Posterior cingulate gyrus (tissue), 11 donors: ENCODE measurements at regions not wholly inside any gene's neighbourhood (a gene's known extent, or its start where the extent isn't known, plus 50 kb on each side); places are given as distances from the start of the nearest gene placed in this dataset.
"Not testable (repeated sequence)": the region's sequence is repeated elsewhere in the genome, so short reads cannot be mapped to it uniquely, and the experiment has no call there.

Experiments used
- DNase-seq, 10 donors: peaks; one replicate each; pipeline versions ENCODE4 v3.0.0 to v3.0.0-alpha.2; 2020 to 2021; ENCODE audit warnings: mixed read lengths in 3 of 10
- intact Hi-C: fragments of 100-400 bp; cut with DNase I; formaldehyde crosslinking; loops from one replicate; pipeline ENCODE4 v1.15.1; 2023

DNA sequence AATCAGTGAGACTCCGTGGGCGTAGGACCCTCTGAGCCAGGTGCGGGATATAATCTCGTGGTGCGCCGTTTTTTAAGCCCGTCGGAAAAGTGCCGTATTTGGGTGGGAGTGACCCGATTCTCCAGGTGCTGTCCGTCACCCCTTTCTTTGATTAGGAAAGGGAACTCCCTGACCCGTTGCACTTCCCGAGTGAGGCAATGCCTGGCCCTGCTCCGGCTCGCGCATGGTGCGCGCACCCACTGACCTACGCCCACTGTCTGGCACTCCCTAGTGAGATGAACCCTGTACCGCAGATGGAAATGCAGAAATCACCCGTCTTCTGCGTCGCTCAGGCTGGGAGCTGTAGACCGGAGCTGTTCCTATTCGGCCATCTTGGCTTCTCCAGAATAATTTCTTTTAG, 612.3 kb downstream of the RAPGEF2 start:
- intact Hi-C loops: not testable (repeated sequence)
- DNase-seq: peak in 2 of 10 donors; percentile 47 to 63

DNA sequence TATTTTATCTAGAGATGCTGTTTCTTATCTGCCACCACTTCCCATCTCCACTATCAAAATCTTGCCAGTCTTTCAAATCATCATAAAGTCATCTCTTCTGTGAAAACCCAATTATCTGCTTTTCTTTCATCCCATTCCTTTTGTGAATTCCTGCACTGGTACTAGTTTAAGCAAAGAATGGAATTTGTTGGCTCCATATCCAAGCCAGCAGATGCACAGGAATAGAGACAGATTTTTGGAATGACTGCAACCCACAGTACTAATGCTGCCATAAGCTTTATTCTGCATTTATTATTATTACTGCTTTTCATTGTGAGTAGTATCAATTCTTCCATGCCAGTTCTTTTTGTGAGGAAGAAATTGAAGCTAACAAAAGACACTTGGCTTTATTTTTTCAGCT, 616.7 kb downstream of the RAPGEF2 start:
- intact Hi-C loops: no loop called here
- DNase-seq: no peak

DNA sequence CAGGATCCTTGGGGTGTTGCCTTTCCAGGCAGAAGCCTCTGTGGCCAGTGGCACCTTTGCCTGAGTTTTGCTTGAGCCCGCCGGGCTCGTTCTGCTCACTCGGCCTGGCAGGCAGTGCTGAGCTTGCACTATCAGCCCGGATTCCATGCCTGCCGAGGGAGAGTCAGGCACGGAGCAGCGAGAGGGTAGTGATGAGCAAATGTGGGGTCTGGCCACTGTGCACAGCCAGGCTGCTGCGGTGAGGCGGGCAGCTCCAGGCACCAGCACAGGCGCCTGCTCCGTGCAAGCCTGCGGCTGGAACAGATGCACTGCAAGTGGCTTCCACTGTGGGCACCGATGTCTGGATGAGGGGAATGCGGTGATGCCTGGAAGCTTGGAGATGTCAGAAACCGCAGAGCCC, 619.2 kb downstream of the RAPGEF2 start:
- intact Hi-C loops: no loop called here
- DNase-seq: peak in 3 of 10 donors; percentile 67 to 80 (median 77)

DNA sequence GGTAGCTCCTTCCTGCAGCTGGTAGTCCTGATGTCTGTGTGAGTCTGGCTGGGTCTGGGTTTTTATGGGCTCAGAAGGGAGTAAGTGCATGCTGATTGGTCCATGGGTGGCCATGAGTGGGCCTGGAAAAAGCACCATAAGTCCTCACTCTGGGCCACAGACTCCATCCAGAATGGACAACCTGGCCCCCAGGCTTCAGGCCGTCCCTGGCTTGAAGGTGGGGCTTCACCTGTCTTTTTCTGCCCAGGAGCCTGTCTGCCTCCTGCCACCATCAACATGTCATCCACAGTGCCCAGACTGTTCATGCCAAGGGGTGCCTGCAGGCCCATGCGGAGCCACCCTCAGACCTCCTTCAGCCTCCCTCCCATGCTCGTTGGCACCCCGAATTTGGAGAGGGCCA, 620.0 kb downstream of the RAPGEF2 start:
- intact Hi-C loops: no loop called here
- peak in 2 of 10 donors; percentile 58 for DNase-seq

DNA sequence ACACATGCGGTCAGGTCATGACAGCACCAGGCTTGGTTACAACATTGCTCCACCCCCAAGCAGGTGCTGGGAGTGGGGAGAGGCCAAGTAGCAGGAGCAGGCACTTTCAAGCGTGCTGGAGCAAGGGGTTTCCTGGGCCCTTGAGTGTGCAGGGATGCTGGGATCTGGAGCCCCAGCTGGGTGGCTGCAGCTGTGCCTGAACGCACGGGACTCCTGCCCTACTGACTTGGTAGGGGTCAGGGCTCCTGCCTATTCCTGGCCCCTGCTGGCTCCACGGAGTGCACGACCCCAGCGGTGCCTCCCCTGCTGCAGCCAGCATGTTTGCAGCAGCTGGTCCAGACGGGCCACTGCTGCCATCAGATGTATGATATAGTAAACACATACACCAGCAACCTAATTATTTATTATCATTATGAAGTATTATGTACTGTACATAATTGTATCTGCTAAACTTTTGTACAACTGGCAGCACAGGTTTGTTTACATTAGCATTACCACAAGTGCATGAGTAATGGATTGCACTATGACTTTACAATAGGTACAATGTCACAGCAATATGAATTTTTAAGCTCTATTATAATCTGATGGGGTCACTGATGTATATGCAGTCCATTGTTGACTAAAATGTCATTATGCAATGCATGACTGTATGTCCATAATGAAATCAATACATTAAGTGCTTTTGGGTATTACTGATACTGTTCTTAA, 620.6 kb downstream of the RAPGEF2 start:
- DNase-seq: peak in 3 of 10 donors; percentile 47 to 69 (median 59)
- intact Hi-C loops: no loop called here

DNA sequence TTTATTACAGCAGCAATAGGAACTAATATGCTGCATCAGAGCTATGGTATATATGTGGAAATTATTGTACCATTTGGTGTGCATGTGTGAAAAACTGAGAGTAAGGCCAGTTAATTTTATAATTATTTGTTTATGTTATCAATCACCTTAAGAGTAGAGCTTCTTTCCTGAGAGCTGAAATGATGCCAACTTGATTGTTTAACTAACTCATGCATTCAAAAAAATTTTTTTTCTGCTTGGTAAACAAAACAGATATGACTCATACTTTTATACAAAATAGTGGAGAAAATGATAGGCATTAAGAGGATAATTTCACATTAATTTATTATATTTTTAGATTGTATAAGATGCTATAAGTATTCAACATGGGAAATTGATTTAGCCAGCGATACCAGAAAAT, 622.7 kb downstream of the RAPGEF2 start:
- DNase-seq: no peak
- intact Hi-C loops: no loop called here

DNA sequence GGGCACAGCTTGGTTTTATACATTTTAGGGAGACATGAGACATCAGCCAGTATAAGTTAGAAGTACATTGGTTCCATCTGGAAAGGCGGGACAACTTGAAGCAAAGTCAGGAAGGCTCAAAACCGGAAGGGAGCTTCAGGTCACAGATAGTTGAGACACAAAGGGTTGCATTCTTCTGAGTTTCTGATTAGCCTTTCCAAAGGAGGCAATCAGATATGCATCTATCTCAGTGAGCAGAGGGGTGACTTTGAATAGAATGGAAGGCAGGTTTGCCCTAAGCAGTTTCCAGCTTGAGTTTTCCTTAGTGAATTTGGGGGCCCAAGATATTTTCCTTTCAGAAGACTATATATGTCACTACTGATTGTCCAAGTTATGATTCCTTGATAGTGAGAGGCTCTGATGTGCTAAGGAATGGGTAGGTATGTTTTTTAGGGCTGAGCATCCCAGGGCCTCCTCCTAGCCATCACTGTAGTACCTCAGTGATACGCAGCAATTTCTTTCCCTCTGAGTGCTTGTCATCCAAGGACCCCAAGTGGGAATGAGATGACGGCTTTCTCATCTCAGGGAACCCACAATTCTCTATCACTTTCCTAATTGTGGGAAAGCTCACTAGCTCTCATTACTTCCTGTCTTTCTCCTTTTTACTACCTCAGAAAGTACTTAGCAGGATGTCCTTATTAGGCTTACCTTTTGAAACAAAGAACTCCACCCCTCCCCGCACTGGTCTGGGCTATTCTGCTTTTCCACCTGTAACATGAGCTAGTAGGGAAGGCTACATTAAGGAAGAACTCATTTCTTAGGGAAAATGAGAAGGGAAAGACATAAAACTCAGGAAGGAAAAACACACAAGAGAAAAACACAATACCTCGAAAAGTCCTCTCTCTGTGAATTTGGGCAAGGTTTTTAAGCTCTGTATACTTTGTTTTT, 632.7 kb downstream of the RAPGEF2 start:
- intact Hi-C loops: no loop called here
- no peak for DNase-seq

DNA sequence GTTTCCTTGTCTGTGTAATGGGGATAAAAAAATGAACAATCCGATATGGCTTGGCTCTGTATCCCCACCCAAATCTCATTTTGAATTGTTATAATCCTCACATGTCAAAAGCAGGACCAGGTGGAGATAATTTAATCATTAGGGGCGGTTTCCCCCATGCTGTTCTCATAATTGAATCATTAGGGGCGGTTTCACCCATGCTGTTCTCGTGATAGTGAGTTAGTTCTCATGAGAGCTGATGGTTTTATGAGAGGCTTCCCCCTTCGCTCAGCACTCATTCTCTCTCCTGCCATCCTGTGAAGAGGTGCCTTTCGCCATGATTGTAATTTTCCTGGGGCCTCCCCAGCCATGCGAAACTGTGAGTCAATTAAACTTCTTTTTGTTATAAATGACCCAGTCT, 633.5 kb downstream of the RAPGEF2 start:
- intact Hi-C loops: no loop called here
- DNase-seq: no peak

DNA sequence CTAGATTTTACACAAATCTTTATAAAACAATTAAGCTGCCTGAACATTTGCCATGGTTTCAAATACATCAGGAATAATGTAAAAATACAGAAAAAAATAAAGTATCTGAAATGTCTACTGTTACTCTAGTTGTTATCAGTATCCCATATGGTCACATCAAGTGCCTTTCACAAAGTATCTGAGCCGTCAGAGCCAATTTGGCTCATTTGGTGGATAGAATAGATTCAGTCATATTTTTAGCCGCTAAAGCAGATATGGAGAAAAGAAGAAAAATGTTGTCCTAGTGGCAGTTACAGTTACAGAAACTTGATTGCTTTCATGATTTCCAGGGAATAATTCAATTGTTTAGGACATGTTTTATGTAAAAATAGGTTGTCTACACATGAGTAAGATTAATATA, 641.1 kb downstream of the RAPGEF2 start:
- DNase-seq: no peak
- intact Hi-C loops: no loop called here

DNA sequence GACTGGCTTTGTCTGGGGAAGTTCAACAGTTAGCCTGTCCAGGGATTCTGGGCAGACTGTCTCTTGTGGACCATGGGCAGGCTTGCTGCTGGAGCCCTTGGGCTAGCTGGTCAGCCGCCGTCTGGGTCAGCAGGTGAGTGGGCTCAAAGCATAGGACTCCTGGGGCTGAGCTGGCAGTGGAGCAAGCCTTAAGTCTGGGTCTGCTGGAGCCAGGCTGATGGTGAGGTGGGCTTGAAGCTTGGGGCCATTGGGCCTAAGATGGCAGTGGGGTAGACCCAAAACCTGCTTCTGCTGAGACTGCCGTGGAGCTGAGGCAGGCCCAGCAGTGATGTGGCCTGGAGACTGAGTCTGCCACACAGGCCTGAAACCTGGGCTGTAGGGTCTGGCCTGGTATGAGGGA, 645.1 kb downstream of the RAPGEF2 start:
- intact Hi-C loops: no loop called here
- DNase-seq: peak in 1 of 10 donors; percentile 62

DNA sequence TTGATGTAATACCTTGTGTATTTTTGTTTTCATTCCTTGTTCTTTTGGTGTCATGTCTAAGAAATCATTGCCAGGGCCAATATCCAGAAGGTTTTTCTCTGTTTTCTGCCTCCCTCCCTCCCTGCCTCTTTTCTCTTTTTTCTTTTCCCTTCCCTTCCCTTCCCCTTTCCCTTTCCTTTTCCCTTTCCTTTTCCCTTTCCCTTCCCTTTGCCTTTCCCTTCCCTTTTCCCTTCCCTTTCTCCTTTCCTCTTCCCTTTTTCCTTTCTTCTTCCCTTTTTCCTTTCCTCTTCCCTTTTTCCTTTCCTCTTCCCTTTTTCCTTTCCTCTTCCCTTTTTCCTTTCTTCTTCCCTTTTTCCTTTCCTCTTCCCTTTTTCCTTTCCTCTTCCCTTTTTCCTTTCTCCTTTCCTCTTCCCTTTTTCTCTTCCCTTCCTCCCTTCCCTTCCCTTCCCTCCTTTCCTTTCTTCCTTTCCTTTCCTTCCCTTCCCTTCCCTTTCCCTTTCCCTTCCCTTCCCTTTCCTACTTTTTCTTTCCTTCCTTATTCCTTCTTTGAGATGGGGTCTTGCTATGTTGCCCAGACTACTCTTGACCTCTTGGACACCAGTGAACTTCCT, 646.1 kb downstream of the RAPGEF2 start:
- no peak for DNase-seq
- intact Hi-C loops: no loop called here

DNA sequence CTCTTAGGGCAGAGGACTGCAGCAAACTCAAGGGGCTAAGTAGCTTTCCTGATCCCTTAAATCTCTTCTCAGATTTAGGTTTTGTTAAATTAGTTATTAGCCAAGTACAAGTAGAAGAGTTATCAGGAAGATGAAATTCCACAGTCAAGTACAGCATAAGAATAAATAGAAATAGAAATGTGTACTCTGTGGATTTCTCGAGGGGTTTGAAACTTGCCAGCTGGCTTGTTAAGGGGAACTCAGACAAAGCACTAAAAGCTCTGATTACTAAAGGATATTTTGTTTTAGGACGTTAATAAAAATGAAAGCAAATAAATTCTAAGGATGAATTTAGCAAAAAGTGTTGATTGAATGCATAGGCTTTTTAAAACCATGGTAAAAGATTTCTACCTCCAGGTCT, 654.6 kb downstream of the RAPGEF2 start:
- no peak for DNase-seq
- intact Hi-C loops: no loop called here

DNA sequence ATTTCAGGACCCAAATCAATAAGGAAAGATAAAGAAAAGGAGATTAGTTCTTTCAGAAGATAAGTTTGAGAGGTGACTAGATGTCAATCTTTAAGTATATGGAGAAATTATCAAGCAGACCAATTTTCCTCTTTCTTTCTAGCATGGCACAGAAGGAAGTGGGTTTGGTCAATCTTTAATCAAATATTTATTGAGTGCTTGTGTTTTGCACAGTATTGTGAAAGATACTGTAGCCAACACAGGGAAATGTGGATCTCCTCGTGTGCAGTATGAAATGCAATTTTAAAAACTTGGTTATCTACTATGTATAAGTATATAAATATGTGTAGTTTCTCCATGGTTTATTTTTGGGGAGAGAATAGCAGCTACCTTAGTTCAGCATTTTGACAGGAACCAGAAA, 655.2 kb downstream of the RAPGEF2 start:
- DNase-seq: no peak
- intact Hi-C loops: no loop called here

DNA sequence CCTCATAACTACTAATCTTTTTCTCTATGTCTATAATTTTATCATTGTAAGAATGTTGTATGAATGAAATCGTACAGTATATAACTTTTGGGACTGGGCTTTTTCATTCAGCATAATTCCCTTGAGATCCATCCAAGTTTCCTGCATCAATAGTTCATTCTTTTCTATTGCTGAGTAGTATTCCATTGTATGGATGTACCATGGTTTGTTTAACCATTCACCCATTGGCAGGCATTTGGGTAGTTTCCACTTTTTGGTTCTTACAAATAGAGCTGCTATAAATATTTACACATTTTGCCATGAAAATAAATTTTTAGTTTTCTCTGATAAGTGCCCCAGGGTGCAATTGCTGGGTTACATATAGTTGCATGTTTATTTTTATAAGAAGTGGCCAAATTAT, 659.8 kb downstream of the RAPGEF2 start:
- DNase-seq: no peak
- intact Hi-C loops: no loop called here

DNA sequence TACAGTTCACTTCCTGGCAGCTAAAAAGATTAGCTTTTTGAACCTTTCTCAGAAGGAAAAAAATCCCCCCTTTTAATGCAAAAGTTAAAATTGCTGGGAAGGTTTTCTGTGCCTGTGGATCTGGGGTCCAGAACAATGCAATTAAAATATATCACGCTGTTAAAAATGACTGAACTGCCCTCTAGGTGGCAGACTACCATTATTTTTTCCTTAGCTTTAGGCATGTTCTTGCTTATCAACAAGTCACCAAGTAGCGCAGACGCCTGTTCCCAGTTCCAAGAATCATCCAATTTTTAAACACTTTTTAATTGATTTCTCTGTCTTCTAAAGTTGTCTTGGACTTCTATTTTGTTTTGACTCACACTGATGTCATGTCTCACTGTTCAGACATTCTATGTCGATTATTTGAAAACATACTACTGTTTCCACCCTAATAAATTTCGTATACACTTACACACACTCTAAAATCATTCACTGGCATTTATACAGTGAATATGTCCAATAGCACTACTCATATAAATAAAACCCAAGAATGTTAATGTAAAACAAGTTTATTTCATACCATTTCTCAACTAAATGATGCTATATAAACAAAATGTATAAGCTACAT, 661.6 kb downstream of the RAPGEF2 start:
- peak in 1 of 10 donors; percentile 13 for DNase-seq
- intact Hi-C loops: no loop called here

DNA sequence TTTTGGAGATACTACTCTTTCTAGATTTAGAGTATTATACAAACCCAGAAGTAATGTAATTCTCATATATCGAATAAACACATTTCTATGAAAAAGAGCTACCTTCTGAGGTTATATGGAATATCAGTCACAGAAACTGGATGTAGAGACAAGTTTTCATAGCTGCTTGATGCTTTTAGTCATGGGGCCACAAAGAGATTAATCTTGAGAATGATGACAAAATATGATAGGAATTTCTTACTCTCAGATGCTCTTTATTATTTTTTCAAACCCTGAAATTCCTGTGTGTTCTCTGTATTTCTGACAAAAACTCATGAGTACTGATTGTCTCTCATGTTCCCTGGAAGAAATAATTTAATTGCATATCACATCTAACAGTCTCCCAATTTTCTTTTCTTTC, 662.5 kb downstream of the RAPGEF2 start:
- intact Hi-C loops: no loop called here
- DNase-seq: no peak

DNA sequence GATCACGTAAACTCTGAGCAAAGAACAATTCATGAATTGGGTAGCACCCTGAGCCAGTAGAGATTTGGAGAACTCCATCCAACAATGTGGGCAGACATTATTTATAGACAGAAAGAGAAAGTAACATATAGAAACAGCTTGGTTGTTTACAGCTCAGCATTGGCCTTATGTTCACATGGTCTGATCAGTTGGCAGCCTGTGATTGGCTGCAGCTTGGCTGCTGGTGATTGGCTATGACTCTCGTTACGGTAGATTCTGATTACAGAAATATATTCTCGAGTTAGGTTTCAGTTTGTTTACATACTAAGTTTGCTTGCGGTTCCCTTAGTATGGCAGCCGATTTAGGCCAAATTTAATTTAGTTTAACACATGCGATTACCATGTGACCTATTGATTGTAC, 663.4 kb downstream of the RAPGEF2 start:
- DNase-seq: no peak
- intact Hi-C loops: no loop called here

DNA sequence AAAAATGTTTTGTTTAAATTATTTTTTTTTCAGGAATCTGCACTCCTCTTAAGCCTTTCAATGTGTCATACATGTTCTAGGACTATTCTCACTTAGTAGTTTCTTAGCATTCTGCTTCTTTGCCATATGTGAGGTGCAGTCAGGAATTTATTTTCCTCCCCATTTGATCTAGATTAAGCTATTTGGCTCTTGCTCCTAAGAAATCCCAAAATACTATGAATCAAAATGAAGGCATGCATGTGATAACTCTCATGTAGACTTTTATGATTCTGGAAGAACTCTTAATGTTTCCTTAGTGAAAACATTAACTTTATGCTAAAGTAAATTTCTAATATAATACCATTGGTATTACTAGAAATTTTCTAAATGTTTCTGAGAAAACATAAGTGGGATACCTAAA, 664.5 kb downstream of the RAPGEF2 start:
- intact Hi-C loops: no loop called here
- DNase-seq: no peak

DNA sequence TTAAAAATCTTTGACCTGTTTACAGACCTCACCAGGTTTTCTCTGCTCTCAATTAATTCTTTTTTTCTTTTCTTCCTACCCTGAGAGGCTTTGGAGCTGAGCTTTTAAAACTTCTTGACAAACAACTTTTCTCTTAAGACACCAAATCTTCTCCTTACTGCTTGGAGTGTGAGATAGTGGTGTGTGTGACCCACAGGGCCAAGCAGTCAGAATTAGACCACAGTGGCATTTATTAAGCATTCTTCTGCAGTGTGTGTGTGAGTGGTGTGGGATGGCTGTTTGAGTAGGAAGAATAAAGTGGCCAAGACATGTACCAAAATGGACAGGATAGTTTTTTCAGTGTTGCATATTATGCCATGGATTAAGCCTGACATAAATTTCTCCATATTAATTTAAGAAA, 665.1 kb downstream of the RAPGEF2 start:
- no peak for DNase-seq
- intact Hi-C loops: no loop called here

DNA sequence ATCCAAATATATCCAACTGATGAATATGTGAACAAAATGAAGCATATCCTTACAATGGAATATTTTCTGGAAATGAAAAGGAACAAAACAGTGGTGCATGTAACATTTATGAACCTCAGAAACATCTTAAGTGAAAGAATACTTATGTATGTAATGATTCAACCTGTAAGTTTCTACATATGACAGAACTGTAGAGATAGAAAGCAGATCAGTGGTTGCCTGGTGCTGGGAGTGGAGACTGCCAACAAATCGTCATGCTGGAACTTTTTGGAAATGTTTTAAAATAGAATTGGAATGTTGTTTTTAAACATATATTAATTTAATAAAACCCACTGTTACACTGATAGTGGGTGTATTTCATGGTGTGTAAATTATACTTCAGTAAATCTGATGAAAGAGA, 667.5 kb downstream of the RAPGEF2 start:
- intact Hi-C loops: no loop called here
- DNase-seq: no peak

DNA sequence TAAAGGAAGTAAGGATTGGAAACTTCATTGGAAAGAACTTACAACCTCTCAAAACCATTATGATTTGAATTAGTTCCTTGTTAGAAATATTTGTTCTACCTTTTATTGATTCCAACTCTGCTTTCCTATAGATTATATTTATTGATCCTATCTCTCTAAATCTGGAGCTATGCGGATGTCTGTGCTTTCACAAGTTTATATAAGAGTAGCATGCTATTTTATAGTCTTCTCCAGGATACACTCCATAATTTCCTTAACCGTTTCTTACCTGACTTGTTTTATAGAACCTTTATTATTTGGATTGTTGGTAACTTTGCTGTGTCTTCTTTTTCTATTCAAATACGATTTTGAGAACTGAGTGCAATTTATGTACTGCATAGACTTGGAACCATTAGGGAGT, 668.1 kb downstream of the RAPGEF2 start:
- intact Hi-C loops: no loop called here
- DNase-seq: no peak
